HG03571 (cell line): ENCODE measurements at regions not wholly inside any gene's neighbourhood (a gene's known extent, or its start where the extent isn't known, plus 50 kb on each side); places are given as distances from the start of the nearest gene placed in this dataset.

Experiments used
- ATAC-seq: cut with Tn5 transposase; IDR thresholded peaks from one replicate; pipeline ENCODE4 v1.9.1; 2021; ENCODE audit not compliant: unreplicated experiment

- ATAC-seq: no peak
Measured at GRCh38 chr3:137201066-137201465, 243.3 kb downstream of the IL20RB start.

DNA sequence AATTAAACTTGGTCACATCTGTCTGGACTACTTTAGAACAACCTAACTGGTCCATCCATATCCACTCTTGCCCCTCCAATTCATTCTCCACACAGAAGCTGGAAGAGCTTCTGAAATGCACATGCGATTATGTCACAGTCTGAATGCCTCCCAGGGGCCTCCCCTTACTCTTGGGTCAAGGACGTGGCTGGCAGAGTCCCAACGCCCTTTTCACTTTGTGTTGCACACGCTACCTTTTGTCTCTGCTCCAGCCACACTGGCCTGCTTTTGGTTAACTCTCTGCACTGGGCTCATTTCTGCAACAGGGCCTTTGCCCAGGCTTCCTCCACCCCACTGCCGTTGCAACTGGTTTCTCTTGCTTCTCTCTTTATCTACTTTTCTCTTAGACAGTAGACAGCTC lies 245.2 kb downstream of the IL20RB start:
- no peak for ATAC-seq

- no peak for ATAC-seq
Measured at GRCh38 chr3:137204409-137204808, 246.6 kb downstream of the IL20RB start.

DNA sequence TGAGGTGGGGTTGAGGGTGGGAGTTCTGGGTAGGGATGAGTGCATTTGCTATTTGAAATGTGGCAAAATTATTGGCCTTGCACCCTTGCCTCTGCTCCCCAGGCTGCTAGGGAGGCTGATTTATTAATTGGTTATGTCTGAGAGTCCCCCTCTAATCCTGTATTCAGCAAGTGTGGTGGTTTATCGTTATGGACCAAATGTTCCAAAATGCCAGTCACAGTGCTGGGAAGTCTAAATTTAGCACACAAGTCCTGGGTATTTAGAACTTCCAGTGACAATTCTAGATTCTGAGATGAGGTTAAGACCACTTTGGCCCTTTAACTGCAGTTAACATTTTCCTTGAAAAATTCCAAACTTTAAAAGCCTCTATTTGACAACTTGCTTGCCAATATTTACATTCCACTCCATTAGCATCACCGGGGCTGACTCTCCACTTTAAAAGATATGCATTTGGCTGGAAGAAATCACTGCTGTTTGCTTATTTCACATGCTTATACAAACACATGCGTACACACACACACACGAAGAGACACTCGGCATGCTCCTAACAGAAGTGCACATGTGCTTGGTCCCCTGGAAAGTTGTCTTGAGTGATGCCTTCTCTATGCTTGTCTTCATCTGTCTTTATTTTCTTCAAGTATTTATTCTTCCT lies 247.7 kb downstream of the IL20RB start:
- no peak for ATAC-seq

DNA sequence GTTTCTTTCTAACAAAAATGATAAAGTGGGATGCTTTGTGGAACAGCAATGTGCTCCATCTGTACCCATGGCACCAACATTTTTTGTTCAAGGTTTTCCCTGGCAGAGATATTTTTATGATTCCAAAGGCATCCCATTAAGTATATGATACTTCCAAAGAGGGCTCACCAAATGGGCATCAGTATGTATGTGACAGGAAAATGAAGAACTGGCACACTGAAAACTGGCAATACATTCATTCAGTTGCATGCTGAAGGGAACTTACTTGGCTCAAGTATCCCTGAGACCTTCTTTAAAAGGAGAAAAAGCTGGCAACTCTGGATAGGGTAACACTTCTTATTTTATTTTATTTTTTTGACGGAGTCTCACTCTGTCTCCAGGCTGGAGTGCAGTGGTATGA lies 249.8 kb downstream of the IL20RB start:
- ATAC-seq: no peak

DNA sequence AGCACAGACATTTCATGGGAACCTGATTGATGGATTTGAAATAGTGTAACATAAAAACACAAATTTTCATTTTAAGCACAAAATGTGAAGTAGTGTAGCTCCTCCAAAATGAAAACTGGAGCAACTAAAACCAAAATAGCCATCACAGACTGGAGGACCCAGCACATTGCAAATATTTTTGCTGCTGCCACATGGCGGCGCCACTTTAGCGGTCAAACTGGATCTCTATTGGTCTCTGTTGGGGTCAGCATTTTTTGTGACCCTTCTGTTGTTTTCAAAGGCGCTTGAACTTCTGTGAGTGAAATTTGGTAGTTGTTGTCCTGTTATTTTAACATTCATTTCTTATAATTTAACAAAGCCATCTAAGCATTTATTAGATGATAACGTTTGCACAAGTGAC lies 259.9 kb downstream of the IL20RB start:
- ATAC-seq: no peak

GRCh38 chr3:137219801-137220445 lies 262.1 kb downstream of the IL20RB start:
- ATAC-seq: no peak

DNA sequence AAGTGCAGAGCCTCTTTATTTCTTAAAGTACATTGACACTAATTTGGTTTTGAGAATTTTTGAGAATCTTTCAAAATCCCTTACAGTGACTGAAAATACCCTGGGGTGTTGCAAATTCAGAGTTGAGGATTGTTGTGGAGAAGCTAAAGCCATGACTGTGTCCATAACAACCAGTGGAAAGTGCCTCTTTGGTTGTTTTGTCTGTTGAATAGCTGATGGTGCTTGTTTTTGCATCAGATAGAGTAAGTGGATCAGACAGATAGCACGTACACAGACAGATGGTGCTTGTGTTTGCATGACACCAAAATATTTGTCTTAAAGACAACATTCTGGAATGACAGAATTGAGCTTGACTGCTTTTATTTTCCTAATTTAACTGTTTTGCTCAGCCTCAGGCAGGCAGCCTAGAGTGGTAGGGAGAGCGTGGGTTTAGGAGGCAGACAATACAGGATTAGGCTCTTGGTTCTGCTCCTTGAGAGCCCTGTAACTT lies 265.0 kb downstream of the IL20RB start:
- no peak for ATAC-seq

GRCh38 chr3:137224464-137224863 lies 266.7 kb downstream of the IL20RB start:
- ATAC-seq: no peak

DNA sequence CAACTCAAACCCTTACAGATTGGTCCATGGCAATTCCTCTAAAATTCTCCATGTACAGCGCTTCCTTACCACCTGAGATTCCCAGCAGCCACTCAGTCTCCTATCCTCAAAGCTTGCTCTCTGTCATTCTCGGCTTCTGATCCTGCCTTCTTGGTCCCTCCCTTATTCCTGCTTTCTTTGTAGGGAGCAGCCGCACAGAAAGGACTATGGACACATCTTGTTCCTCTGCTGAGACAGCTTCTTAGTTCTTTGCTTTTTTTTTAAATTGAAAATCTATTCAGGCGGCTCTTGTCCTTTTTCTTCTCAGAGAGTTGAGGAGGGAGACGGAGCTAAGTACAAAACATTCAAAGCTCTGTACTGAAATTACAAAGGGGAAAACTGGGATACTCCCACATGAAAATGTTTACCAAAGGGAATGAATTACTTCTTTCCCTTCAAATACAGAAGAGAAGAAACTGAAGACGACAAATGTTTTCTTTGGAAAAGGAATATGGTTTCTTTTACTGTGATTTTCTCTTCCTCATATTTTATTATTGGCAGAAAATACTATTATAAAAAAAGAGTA lies 285.1 kb downstream of the IL20RB start:
- no peak for ATAC-seq

DNA sequence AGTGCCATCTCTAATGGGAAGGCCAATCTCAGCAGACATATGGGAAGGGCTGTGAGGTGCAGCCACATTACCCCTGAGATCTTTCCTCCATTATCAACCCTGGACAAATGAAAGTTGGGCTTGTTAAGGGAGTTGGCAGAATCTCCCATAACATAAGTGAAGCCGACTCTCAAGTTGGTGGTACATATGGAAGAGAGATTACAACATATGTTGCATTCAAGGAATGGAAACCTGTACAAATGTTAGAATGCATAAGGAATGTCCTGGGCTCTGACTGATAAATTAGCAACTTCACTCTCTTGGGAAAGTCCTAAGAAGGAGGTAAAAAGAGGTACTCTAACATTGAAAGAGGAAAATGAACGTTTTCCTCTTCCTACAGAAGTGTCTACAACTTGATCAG lies 288.7 kb downstream of the IL20RB start:
- no peak for ATAC-seq

DNA sequence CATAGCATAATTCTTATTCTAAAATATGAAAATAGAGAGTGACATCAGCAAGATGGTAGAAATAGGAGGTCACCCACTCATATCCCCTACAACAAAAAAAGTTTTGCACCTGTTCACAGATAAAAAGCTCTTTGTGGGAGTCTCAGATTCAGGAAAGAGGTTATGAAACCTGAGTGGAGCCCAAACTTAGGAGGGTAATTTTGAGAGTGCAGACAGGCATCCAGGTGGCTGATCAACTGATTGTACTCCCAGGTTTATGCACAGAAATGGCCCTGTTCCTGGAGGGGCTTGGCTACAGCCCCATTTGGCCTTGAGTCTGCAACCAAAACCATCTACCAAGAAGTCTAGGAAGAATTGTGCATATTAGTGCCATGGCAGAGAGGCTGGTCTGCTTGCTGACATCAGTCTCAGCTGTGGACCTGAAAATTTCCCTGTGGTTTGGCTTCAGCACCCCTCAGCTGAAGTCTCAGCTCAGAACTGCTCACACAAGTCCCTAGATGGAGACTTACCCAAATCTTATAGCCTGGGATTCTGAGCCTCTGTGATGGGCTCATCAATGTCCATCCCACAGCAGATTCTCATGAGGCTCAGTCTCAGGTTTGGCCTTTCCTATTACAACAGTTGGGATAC lies 291.6 kb downstream of the IL20RB start:
- no peak for ATAC-seq

GRCh38 chr3:137259089-137259488 lies 301.3 kb downstream of the IL20RB start:
- ATAC-seq: no peak

DNA sequence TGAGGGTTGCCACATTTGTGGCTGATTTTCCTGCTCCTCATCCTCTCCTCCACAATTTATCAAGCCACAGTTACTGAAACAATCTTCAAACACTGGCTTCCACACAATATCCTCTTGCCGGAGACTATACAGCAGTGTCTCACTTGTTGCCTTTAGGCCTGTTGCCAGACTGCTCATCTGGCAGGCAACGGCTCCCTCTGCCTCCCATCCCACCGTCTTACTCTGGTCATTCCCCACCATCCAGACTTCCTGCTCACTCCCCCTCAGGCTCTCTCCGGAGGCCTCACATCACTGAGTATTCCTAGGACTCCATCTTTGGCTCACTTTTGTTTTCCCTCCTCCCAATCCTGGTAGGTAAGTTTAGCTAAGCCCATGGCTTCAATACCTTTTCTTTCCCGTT lies 301.9 kb downstream of the IL20RB start:
- no peak for ATAC-seq

- no peak for ATAC-seq
Measured at GRCh38 chr3:137264071-137264820, 306.5 kb downstream of the IL20RB start.

DNA sequence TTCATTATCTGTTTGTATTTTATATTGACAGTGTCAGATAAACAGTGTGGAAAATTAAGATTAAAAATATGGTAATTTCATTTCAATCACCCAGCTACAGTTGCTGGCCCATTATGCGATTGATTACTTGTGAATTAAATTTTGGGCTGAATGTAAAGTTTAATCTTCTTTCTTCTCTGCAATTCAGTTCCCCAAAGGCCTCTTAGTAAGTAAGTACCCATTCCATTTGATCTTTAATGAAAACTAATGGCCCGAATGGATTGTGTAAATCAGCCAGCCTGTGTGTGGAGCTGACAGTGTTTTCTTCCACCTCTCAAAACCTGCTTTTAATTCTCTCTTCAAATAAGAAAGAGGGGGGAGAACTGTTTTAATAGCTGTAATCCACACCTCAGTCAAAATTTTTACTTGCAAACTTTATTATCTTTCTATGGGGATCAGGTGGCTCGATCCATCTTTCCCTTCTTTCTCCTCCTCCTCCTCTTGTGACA lies 307.1 kb downstream of the IL20RB start:
- ATAC-seq: no peak

- ATAC-seq: no peak
Measured at GRCh38 chr3:137282871-137283270, 325.1 kb downstream of the IL20RB start.

DNA sequence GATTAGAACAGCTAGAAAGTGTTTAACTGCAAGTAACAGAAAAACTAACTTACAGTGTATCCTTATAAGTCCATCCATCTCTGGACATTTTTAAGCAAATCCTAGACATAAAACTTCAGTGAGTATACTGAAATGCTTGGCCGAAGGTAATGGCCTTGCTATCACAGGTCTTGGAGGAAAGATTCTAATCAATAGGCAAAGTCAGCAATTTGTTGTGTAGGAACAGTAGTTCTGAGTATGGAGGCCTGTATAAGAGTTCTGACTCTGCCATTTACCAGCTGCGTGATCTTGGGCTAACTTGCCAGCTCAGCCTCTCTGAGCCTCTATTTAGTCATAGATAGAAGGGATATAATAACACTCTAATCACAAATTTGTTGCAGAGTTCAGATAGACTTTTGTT lies 328.1 kb downstream of the IL20RB start:
- no peak for ATAC-seq

DNA sequence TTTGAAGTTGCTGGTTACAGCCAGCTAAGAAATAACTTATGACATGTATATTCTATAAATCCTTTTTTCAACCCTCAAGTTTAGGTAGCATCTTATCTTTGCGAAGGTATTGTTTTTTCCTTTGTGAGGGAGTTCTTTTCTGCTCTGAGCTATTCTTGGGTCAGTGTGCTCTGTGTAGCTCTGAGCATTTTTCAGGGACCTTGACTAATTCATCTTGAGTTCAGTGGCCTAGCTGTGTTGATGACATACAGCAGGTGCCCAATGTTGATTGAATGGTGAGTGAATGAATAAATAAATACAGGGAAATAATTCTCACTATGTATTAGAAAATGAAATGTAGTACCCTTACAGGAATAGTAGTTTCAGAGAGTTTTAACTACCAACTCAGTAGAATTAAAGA lies 335.3 kb downstream of the IL20RB start:
- no peak for ATAC-seq

GRCh38 chr3:137294139-137294538 lies 336.4 kb downstream of the IL20RB start:
- ATAC-seq: no peak

GRCh38 chr3:137294839-137295238 lies 337.1 kb downstream of the IL20RB start:
- ATAC-seq: no peak
